WI38 (cell line): ENCODE measurements at regions not wholly inside any gene's neighbourhood (a gene's known extent, or its start where the extent isn't known, plus 50 kb on each side); places are given as distances from the start of the nearest gene placed in this dataset.

Experiments
- H3K4me3 ChIP-seq: 2 replicates; pipeline ENCODE4 v1.5.1; 2011; ENCODE audit warnings: low read depth, mild to moderate bottlenecking, control low read depth, low read length
- CTCF ChIP-seq: IDR thresholded peaks from 2 replicates; pipeline ENCODE4 v1.5.1; 2012; ENCODE audit warnings: low read depth, mild to moderate bottlenecking, control low read depth, low read length

GRCh38 chr20:20956513-20956931 lies 149.6 kb downstream of the LINC00237 start:
- no peak for TF ChIP-seq CTCF
- no peak overlapping the region for H3K4me3 ChIP-seq

GRCh38 chr20:20955892-20956291 lies 150.3 kb downstream of the LINC00237 start:
- no peak overlapping the region for H3K4me3 ChIP-seq
- TF ChIP-seq CTCF = no peak

GRCh38 chr20:20953738-20954618 lies 152.2 kb downstream of the LINC00237 start:
- TF ChIP-seq CTCF = no peak
- no peak overlapping the region for H3K4me3 ChIP-seq

GRCh38 chr20:20950620-20951019 lies 155.5 kb downstream of the LINC00237 start:
- no peak overlapping the region for H3K4me3 ChIP-seq
- no peak for TF ChIP-seq CTCF

GRCh38 chr20:20946122-20946759 lies 159.9 kb downstream of the LINC00237 start:
- TF ChIP-seq CTCF = no peak
- H3K4me3 ChIP-seq = no peak overlapping the region

- H3K4me3 ChIP-seq = no peak overlapping the region
- no peak for TF ChIP-seq CTCF
These were observed 164.7 kb downstream of the LINC00237 start for GRCh38 chr20:20941468-20941889.

- TF ChIP-seq CTCF = no peak
- H3K4me3 ChIP-seq = no peak overlapping the region
These were observed 167.2 kb downstream of the LINC00237 start for GRCh38 chr20:20939006-20939405.
